ENCODE measurements at regions not wholly inside any gene's neighbourhood (a gene's known extent, or its start where the extent isn't known, plus 50 kb on each side); places are given as distances from the start of the nearest gene placed in this dataset.

- H3K27me3 Mint-ChIP-seq (ENCODE audit: low read depth in 3 of 3) = no peaks in the 10 kb centered on the region
- H3K4me1 Mint-ChIP-seq = no peaks in the 10 kb centered on the region
- intact Hi-C loops (cut with micrococcal nuclease) = no loop called here
Measured at GRCh38 chr17:53129863-53130262, 692.9 kb upstream of the KIF2B start.

GRCh38 chr17:53127331-53127730 is 695.4 kb upstream of the KIF2B start:
- Mint-ChIP-seq H3K27me3 (ENCODE audit: low read depth in 3 of 3) (peaks cover 0 to 4% (median 0%) of the 10 kb centered on the region in 3 donors), H3K4me1 (no peaks in the 10 kb centered on the region), H3K27ac (no peak overlapping the region), H3K36me3 (no peaks in the 10 kb centered on the region), H3K4me3 (no peak overlapping the region), H3K9me3 (peaks cover 0 to 2% (median 0%) of the 10 kb centered on the region in 7 donors)
- Histone ChIP-seq H3K4me1 (ENCODE audit: control insufficient read depth in 1 of 2, insufficient read depth in 2 of 2, low read length in 2 of 2) (no peaks in the 10 kb centered on the region), H3K36me3 (replicated peaks in 1 of 2; ENCODE audit: control insufficient read depth in 1 of 2, insufficient read depth in 2 of 2, low read length in 2 of 2) (no peaks in the 10 kb centered on the region), H2AFZ (ENCODE audit: insufficient read depth, low read depth, low read length, poor library complexity, severe bottlenecking) (no peak overlapping the region), H3K79me2 (ENCODE audit: insufficient read depth, low read length) (no peaks in the 10 kb centered on the region), H3K9ac (ENCODE audit: insufficient read depth, low read length, poor library complexity, severe bottlenecking) (no peak overlapping the region), H3K4me3 (replicated peaks in 1 of 3; ENCODE audit: low read depth in 2 of 3, low read length in 3 of 3) (no peak overlapping the region), H3K27me3 (ENCODE audit: control insufficient read depth in 2 of 2, insufficient read depth in 2 of 2, low read length in 2 of 2) (no peaks in the 10 kb centered on the region), H3K27ac (ENCODE audit: low read depth in 1 of 2, low read length in 2 of 2) (no peak overlapping the region), H3K4me2 (replicated peaks; ENCODE audit: extremely low read depth, low read length, poor library complexity, severe bottlenecking) (no peak overlapping the region), H4K20me1 (ENCODE audit: insufficient read depth, low read length) (no peaks in the 10 kb centered on the region), H3K9me3 (replicated peaks in 1 of 2; ENCODE audit: control insufficient read depth in 1 of 2, insufficient read depth in 1 of 2, low read length in 2 of 2) (no peaks in the 10 kb centered on the region)
- intact Hi-C loops (cut with micrococcal nuclease) = no loop called here
- TF ChIP-seq, protein P1, sequence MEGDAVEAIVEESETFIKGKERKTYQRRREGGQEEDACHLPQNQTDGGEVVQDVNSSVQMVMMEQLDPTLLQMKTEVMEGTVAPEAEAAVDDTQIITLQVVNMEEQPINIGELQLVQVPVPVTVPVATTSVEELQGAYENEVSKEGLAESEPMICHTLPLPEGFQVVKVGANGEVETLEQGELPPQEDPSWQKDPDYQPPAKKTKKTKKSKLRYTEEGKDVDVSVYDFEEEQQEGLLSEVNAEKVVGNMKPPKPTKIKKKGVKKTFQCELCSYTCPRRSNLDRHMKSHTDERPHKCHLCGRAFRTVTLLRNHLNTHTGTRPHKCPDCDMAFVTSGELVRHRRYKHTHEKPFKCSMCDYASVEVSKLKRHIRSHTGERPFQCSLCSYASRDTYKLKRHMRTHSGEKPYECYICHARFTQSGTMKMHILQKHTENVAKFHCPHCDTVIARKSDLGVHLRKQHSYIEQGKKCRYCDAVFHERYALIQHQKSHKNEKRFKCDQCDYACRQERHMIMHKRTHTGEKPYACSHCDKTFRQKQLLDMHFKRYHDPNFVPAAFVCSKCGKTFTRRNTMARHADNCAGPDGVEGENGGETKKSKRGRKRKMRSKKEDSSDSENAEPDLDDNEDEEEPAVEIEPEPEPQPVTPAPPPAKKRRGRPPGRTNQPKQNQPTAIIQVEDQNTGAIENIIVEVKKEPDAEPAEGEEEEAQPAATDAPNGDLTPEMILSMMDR (IDR thresholded peaks at IDR 0.05) = no peak
- no peak for DNase-seq
- WGBS (ENCODE audit: insufficient coverage) = no CpG with 5 or more reads among the region's 3 CpGs

More at GRCh38 chr17:53129863-53130262, 692.9 kb upstream of the KIF2B start:
- Histone ChIP-seq H4K20me1 (ENCODE audit: insufficient read depth, low read length) (no peaks in the 10 kb centered on the region), H3K9me3 (replicated peaks in 1 of 2; ENCODE audit: control insufficient read depth in 1 of 2, insufficient read depth in 1 of 2, low read length in 2 of 2) (no peaks in the 10 kb centered on the region), H3K27ac (ENCODE audit: low read depth in 1 of 2, low read length in 2 of 2) (no peak overlapping the region), H3K79me2 (ENCODE audit: insufficient read depth, low read length) (no peaks in the 10 kb centered on the region), H3K4me3 (replicated peaks in 1 of 3; ENCODE audit: low read depth in 2 of 3, low read length in 3 of 3) (no peak overlapping the region), H3K27me3 (ENCODE audit: control insufficient read depth in 2 of 2, insufficient read depth in 2 of 2, low read length in 2 of 2) (no peaks in the 10 kb centered on the region), H3K4me2 (replicated peaks; ENCODE audit: extremely low read depth, low read length, poor library complexity, severe bottlenecking) (no peak overlapping the region), H3K36me3 (replicated peaks in 1 of 2; ENCODE audit: control insufficient read depth in 1 of 2, insufficient read depth in 2 of 2, low read length in 2 of 2) (no peaks in the 10 kb centered on the region), H3K9ac (ENCODE audit: insufficient read depth, low read length, poor library complexity, severe bottlenecking) (no peak overlapping the region), H2AFZ (ENCODE audit: insufficient read depth, low read depth, low read length, poor library complexity, severe bottlenecking) (no peak overlapping the region), H3K4me1 (ENCODE audit: control insufficient read depth in 1 of 2, insufficient read depth in 2 of 2, low read length in 2 of 2) (no peaks in the 10 kb centered on the region)
- H3K4me3 Mint-ChIP-seq = no peak overlapping the region
- TF ChIP-seq, protein P1 (IDR thresholded peaks at IDR 0.05) = no peak
- H3K27ac Mint-ChIP-seq = no peak overlapping the region
- H3K36me3 Mint-ChIP-seq = no peaks in the 10 kb centered on the region
- H3K9me3 Mint-ChIP-seq = peaks cover 0 to 2% (median 0%) of the 10 kb centered on the region in 7 donors
- WGBS (ENCODE audit: insufficient coverage) = no CpG with 5 or more reads among the region's 2 CpGs
- DNase-seq = no peak
